Stimulated activated naive CD8-positive, alpha-beta T cell treated with anti-CD3 and anti-CD28 coated beads, Interleukin-15, Interleukin-2, amounts not matched to agents 100 U/mL and 50 U/mL, for 24 hours (primary cell): ENCODE measurements at regions not wholly inside any gene's neighbourhood (a gene's known extent, or its start where the extent isn't known, plus 50 kb on each side); places are given as distances from the start of the nearest gene placed in this dataset.
"Not testable (repeated sequence)": the region's sequence is repeated elsewhere in the genome, so short reads cannot be mapped to it uniquely, and the experiment has no call there.

Source experiments
- ATAC-seq: fragments of 150-1000 bp; cut with Tn5 transposase; one replicate; pipeline ENCODE4 v1.10.0; 2021
- DNase-seq: peaks from one replicate; pipeline ENCODE4 v3.0.0; 2021

- ATAC-seq (no peak), DNase-seq (no peak)
Measured at GRCh38 chr3:44132061-44132460, 109.6 kb upstream of the TOPAZ1 start.

- DNase-seq (no peak), ATAC-seq (no peak)
Measured at GRCh38 chr3:44132593-44132992, 109.1 kb upstream of the TOPAZ1 start.

GRCh38 chr3:44136421-44136820, 105.3 kb upstream of the TOPAZ1 start:
- DNase-seq = no peak
- no peak for ATAC-seq

- no peak for DNase-seq
- no peak for ATAC-seq
Measured at GRCh38 chr3:44146073-44146472, 95.6 kb upstream of the TOPAZ1 start.

DNA sequence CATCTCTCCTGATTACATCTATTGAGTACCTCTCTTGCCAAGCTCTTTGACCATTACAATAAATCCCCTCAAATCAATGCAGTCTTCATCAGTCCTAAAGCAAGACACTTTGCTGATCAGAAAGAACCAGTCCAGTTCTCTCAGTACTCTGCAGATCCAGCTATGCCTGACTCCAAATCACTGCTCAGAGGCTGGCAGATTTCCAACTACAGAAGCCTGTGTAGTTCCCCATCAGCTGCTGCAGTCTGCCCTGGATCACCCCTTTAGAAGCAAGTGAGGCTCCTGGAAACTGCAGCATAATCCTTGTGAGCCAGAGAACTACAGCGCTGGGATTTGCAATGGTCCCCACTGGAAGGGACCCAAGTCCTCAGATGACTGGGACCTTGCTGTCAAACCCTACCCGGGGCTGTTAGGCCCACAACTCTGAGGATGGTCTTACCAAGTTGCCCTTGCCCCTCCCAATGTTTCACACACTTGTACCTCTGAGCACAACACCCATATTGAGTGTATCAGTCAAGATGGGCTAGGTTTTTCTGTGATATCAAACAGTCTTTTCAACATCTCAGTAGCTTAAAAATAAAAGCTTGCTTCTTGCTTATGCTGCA, 81.9 kb upstream of the TOPAZ1 start:
- DNase-seq = no peak
- ATAC-seq = no peak

DNA sequence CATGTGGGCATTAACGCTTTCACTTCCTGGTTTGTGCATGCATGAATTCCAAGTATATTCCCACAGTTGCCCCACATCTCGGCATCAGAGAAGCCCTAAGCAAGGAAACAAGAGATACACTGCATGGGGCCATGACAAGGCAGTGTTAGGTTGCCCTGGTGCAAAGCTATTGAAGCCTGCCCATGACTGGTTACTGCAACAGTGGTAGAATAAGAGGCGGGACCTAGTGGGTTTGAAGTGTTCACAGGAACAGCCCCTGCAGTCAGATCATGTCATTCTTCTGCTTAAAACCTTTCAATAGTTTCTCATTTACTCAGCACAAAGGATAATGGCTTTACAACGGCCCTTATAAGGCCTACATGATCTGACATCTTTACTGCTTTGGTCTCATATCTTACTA, 80.9 kb upstream of the TOPAZ1 start:
- DNase-seq (no peak), ATAC-seq (no peak)

DNA sequence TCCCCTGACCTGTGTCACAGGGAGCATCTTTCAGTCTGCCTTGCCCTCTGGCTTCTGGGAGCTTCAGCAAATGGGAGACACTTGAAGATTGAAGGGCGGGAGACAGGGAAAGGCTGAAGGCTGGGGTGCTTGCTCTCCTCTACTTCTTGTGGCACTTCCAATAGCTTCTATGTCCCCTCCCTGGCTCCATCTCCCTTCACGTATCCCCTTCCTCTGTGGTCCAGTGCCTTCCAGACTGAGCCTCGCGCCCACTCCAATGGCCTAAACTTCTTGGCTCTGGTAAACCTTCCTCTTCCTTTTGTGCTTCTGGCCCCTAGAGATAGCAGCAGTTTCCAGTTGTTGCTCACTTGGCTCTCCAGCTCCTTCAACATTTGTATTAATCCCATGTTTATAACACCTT, 69.8 kb upstream of the TOPAZ1 start:
- no peak for ATAC-seq
- no peak for DNase-seq

DNA sequence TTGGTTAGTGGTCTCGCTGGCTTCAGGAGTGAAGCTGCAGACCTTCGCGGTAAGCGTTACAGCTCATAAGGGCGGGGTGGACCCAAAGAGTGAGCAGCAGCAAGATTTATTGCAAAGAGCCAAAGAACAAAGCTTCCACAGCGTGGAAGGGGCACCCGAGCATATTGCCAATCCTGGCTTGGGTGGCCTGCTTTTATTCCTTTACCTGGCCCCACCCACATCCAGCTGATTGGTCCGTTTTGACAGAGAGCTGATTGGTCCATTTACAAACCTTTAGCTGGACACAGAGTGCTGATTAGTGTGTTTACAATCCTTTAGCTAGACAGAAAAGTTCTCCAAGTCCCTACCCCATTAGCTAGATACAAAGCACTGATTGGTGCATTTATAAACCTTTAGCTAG, 69.0 kb upstream of the TOPAZ1 start:
- not testable (repeated sequence) for DNase-seq, ATAC-seq

GRCh38 chr3:44173263-44173662, 68.4 kb upstream of the TOPAZ1 start:
- DNase-seq (no peak), ATAC-seq (no peak)

DNA sequence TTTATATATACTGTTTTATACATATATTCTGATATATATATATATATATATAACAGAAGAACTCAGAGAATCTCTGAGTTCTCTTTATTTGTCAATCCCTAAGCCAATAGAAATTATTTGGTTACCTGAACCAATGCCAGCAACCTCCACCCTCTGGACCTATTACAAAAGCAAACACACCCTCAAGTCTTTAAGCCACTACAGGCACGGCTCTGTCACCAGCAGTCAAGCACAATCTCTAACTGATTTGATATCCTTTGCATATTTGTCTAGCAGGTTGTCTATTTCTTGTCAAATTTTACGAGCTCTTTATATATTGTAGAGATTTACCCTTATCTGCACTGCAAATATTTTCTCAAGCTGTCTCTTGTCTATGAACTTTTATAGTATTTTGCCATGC, 66.6 kb upstream of the TOPAZ1 start:
- ATAC-seq (no peak), DNase-seq (no peak)

GRCh38 chr3:44179246-44179645, 62.4 kb upstream of the TOPAZ1 start:
- ATAC-seq = no peak

DNA sequence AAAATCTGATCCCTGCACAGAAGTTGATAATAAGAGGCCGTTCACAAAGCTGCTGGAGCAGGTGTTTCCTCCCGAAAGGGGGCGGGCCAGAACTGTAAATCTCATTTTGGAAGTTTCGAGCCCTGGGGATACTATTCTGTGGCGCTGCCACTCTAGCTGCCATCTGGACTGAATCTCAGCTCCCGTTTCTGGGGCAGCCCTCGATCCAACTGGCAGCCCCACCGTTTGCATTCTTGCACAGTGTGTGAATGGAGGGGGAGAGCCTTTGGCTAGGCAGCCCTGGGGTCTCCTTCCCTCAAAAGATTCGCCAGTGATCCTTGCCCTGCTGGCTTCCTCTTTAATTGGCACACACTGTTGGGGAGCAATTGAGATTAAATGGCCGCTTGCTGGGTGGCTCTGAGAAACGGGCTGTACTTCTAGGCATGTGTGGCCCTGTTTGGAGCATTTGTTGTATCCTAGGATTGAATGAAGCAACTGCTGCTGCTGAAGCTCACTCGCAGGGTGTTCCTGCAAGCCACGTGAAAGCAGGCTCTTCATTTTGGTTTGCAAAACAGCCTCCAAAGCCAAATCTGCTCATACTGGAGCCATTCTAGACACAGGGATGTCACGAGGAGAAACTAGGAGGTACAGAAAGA, 57.2 kb upstream of the TOPAZ1 start:
- no peak for DNase-seq
- no peak for ATAC-seq

More at GRCh38 chr3:44179246-44179645, 62.4 kb upstream of the TOPAZ1 start:
- DNase-seq = no peak

GRCh38 chr3:44185396-44185915, 56.2 kb upstream of the TOPAZ1 start:
- DNase-seq (no peak), ATAC-seq (no peak)

DNA sequence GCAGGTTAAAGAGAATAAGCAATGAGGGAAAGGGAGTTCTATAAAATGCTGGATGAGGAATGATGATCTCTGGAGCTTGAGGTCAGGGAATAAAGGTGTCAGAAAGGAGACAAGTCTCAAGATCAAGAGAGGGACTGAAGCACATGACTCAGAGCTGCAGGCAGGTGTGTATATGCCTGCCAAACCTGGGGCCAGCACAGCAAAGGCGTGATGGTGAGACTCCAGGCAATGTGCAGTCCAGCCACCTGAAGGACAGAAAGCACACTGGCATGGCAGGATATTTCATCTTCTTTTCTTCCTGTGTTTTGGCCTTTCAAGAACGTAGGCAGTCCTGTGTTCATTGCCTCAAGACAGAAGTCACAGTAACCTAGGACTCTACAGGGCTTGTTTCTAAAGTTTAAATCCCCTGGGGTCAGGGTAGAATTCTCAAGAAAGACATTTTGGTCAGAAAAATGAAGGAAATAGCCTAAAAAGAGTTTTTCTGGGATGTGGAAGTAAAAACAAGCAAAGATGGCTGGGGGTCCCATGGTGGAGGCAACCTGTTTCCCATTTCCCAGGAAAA, 55.5 kb upstream of the TOPAZ1 start:
- ATAC-seq = no peak

GRCh38 chr3:44186712-44187111, 55.0 kb upstream of the TOPAZ1 start:
- no peak for ATAC-seq

More for the DNA sequence above, 55.5 kb upstream of the TOPAZ1 start:
- DNase-seq = no peak

More at GRCh38 chr3:44186712-44187111, 55.0 kb upstream of the TOPAZ1 start:
- no peak for DNase-seq
